MCF 10A (cell line): ENCODE measurements at regions not wholly inside any gene's neighbourhood (a gene's known extent, or its start where the extent isn't known, plus 50 kb on each side); places are given as distances from the start of the nearest gene placed in this dataset.

Experiments used
- BruUV-seq: library from RNA; stranded (reverse); fragments of 400-500 nt; replicated peaks from 2 replicates; lab custom pipeline; 2021; lab: Mats Ljungman, UMichigan
- CTCF ChIA-PET: fragments of 300-600 bp; sonication (Branson Sonifier 250); formaldehyde crosslinking; extraction: SDS; loops from one replicate; lab custom pipeline; 2021; ENCODE audit warnings: antibody characterized with exemption, inconsistent platforms; lab: Yijun Ruan, JAX
- POLR2A ChIA-PET: fragments of 300-600, 350-650 bp; sonication (Branson Sonifier 250); formaldehyde crosslinking; extraction: SDS; loops from one replicate; lab custom pipeline; 2020; ENCODE audit warnings: antibody characterized with exemption, inconsistent platforms; lab: Yijun Ruan, JAX
- DNase-seq: peaks from one replicate; pipeline ENCODE4 v3.0.0-alpha.2; 2018; ENCODE audit not compliant: unreplicated experiment
- H3K27ac Mint-ChIP-seq: one replicate; pipeline ENCODE4 v1.8.0; 2022; ENCODE audit warnings: mild to moderate bottlenecking, low read depth, mixed read lengths; ENCODE audit not compliant: unreplicated experiment
- H3K27me3 Mint-ChIP-seq: one replicate; pipeline ENCODE4 v1.8.0; 2022; ENCODE audit warnings: mixed read lengths; ENCODE audit not compliant: insufficient read depth, unreplicated experiment
- H3K36me3 Mint-ChIP-seq: one replicate; pipeline ENCODE4 v1.8.0; 2022; ENCODE audit warnings: mild to moderate bottlenecking, moderate library complexity, mixed read lengths; ENCODE audit not compliant: insufficient read depth, unreplicated experiment
- H3K4me1 Mint-ChIP-seq: one replicate; pipeline ENCODE4 v1.8.0; 2022; ENCODE audit warnings: mixed read lengths; ENCODE audit not compliant: insufficient read depth, unreplicated experiment
- H3K4me3 Mint-ChIP-seq: one replicate; pipeline ENCODE4 v1.8.0; 2022; ENCODE audit warnings: mild to moderate bottlenecking, moderate library complexity, mixed read lengths; ENCODE audit not compliant: unreplicated experiment
- H3K9me3 Mint-ChIP-seq: one replicate; pipeline ENCODE4 v1.8.0; 2022; ENCODE audit warnings: mixed read lengths; ENCODE audit not compliant: unreplicated experiment
- intact Hi-C: fragments of 100-400 bp; cut with micrococcal nuclease; formaldehyde crosslinking; loops from 2 replicates; pipeline ENCODE4 v1.14.1; 2022
- TF ChIP-seq, protein P1 (sequence below): fragments of 200-600 bp; IDR thresholded peaks from one replicate; pipeline ENCODE4 v1.8.0; 2022; ENCODE audit warnings: antibody characterized with exemption, mild to moderate bottlenecking; ENCODE audit not compliant: unreplicated experiment

GRCh38 chr6:839201-839600 lies 146.3 kb upstream of the EXOC2 start:
- Mint-ChIP-seq H3K36me3 (no peaks in the 10 kb centered on the region), H3K9me3 (peaks cover 4% of the 10 kb centered on the region), H3K4me1 (peaks cover 20% of the 10 kb centered on the region), H3K27ac (no peak overlapping the region), H3K27me3 (no peaks in the 10 kb centered on the region), H3K4me3 (no peak overlapping the region)
- no peak for DNase-seq
- ChIA-PET POLR2A (interaction anchor here (0.6 kb wide), 2 partner anchors 44 to 398 kb away, joined by 3 read pairs; no protein-coding TSS in a partner anchor), CTCF (no interaction called here)
- TF ChIP-seq, protein P1, sequence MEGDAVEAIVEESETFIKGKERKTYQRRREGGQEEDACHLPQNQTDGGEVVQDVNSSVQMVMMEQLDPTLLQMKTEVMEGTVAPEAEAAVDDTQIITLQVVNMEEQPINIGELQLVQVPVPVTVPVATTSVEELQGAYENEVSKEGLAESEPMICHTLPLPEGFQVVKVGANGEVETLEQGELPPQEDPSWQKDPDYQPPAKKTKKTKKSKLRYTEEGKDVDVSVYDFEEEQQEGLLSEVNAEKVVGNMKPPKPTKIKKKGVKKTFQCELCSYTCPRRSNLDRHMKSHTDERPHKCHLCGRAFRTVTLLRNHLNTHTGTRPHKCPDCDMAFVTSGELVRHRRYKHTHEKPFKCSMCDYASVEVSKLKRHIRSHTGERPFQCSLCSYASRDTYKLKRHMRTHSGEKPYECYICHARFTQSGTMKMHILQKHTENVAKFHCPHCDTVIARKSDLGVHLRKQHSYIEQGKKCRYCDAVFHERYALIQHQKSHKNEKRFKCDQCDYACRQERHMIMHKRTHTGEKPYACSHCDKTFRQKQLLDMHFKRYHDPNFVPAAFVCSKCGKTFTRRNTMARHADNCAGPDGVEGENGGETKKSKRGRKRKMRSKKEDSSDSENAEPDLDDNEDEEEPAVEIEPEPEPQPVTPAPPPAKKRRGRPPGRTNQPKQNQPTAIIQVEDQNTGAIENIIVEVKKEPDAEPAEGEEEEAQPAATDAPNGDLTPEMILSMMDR = no peak
- no TSS peak for BruUV-seq
- intact Hi-C loops = no loop called here

DNA sequence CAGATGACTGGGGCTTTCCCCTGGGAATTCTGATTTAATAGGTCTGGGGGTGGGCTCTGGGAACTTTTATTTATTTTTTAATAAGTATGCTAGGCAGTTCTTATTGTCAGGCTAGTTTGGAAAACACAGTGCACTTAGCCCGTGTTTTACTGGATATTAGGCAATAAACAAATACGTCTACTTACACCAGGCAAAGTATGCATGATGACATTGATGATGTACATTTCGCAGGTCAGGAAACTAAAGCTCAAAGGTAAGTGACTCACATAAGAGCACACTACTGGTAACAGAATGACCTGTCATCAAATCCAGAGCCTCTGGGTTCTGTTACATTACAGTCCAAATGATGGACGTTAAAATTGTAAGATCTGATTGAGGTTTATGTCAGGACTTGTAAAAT lies 144.4 kb upstream of the EXOC2 start:
- Mint-ChIP-seq H3K4me3 (no peak overlapping the region), H3K36me3 (no peaks in the 10 kb centered on the region), H3K9me3 (peaks cover 16% of the 10 kb centered on the region), H3K27ac (no peak overlapping the region), H3K4me1 (peaks cover 20% of the 10 kb centered on the region), H3K27me3 (no peaks in the 10 kb centered on the region)
- TF ChIP-seq, protein P1 = no peak
- peak; percentile 69 for DNase-seq
- POLR2A ChIA-PET = interaction anchor here (0.6 to 0.7 kb wide), 3 partner anchors 9 to 64 kb away, joined by 3 to 4 read pairs (median 3); no protein-coding TSS in a partner anchor
- BruUV-seq = no TSS peak
- intact Hi-C loops = no loop called here
- CTCF ChIA-PET = interaction anchor here (1.1 kb wide), 1 partner anchor 115 kb away, joined by 3 read pairs; no protein-coding TSS in a partner anchor

DNA sequence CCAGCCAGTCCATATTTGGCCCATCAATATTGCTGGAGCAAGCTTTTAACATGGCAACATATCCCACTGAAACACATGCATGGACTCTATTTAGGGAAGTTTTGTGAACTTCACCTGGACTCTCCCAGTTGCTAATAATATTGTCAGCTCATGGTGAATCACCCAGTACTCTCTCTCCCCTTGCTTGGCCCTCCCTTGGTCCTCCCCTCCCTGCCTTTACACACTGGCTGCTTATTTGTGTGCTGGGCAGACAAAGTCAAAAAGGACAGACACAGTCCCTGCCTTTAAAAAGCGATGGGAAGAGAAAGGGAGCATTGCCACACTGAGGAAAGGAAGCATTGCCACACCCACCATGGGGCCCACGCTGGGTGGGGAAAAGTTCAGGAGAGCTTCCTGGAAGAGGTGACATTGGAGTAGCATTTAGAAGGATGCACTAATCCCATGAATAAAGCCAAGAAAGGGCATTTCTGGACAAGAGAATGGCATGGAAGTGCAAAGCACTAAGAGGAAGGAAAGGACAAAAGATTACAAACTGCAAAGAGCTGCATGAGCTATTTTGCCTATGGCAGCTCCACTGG lies 143.4 kb upstream of the EXOC2 start:
- H3K9me3 Mint-ChIP-seq = peaks cover 16% of the 10 kb centered on the region
- peak overlapping the region; percentile 18 for H3K27ac Mint-ChIP-seq
- ChIA-PET CTCF (interaction anchor here (0.7 to 1.4 kb wide), 3 partner anchors 18 to 600 kb away, joined by 3 to 4 read pairs (median 3); no protein-coding TSS in a partner anchor), POLR2A (interaction anchor here (0.8 to 1.2 kb wide), 3 partner anchors 18 to 489 kb away, joined by 3 to 5 read pairs (median 4); no protein-coding TSS in a partner anchor)
- TF ChIP-seq, protein P1 = no peak
- peaks cover 20% of the 10 kb centered on the region for H3K4me1 Mint-ChIP-seq
- no TSS peak for BruUV-seq
- no peak overlapping the region for H3K4me3 Mint-ChIP-seq
- peak; percentile 53 for DNase-seq
- intact Hi-C loops = no loop called here
- no peaks in the 10 kb centered on the region for H3K27me3 Mint-ChIP-seq
- H3K36me3 Mint-ChIP-seq = no peaks in the 10 kb centered on the region

DNA sequence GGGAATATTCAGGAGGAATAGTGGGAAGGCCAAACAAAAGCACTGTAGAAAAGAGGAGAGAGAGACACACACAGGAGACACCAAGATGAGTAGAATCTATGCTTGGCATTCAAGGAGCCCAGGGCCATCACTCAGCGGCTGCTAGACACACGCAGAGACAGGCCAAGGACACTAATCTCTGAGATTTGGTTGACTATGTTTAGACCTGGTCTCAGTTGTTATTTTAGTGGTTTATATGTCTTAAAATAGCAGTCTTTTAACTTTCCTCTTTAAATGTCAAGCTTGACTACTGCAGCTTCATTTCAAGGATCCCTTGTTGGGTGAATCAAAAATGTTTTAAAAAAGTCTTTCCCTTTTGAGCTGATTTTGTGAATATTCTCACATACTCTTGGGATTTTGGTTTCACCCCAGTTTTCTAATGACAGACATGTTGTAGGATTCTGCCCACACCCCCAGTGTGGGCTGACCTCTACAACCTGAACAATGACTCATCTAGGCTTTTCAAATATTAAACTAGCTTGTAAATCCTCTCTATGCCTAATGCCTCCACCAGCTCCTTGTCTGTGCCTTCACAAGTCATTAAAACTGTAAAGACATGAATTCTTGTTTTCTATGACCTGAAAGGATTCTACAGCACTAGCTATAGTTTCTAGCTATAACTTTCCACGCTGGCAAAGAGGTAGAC lies 142.7 kb upstream of the EXOC2 start:
- H3K27ac Mint-ChIP-seq = peak overlapping the region; percentile 18
- H3K4me3 Mint-ChIP-seq = no peak overlapping the region
- CTCF ChIA-PET = interaction anchor here (1.3 to 1.4 kb wide), 2 partner anchors 500 to 601 kb away, joined by 3 to 4 read pairs; no protein-coding TSS in a partner anchor
- H3K9me3 Mint-ChIP-seq = peaks cover 22% of the 10 kb centered on the region
- intact Hi-C loops = no loop called here
- no TSS peak for BruUV-seq
- no peaks in the 10 kb centered on the region for H3K27me3 Mint-ChIP-seq
- no peaks in the 10 kb centered on the region for H3K36me3 Mint-ChIP-seq
- DNase-seq = peak; percentile 31
- TF ChIP-seq, protein P1 = no peak
- POLR2A ChIA-PET = interaction anchor here (0.8 to 1.2 kb wide), 4 partner anchors 9 to 490 kb away, joined by 3 to 5 read pairs (median 4); no protein-coding TSS in a partner anchor
- peaks cover 20% of the 10 kb centered on the region for H3K4me1 Mint-ChIP-seq
